Activated CD4-positive, alpha-beta T cell treated with anti-CD3 and anti-CD28 coated beads, Interleukin-2, Interleukin-4, amounts not matched to agents 100 ng/mL and 50 ng/mL, durations not matched to agents 16 hours and 8 hours (primary cell): ENCODE measurements at regions not wholly inside any gene's neighbourhood (a gene's known extent, or its start where the extent isn't known, plus 50 kb on each side); places are given as distances from the start of the nearest gene placed in this dataset.

ENCODE experiments used
- DNase-seq: peaks from one replicate; pipeline ENCODE4 v3.0.0-alpha.2; 2020; ENCODE audit warnings: low spot score

- no peak for DNase-seq
Observed at GRCh38 chr4:18388039-18388438, 366.5 kb upstream of the LCORL start.

- no peak for DNase-seq
Observed at GRCh38 chr4:18381186-18381585, 359.6 kb upstream of the LCORL start.

GRCh38 chr4:18369561-18369960, 348.0 kb upstream of the LCORL start:
- no peak for DNase-seq

- peak; percentile 8 for DNase-seq
Observed at GRCh38 chr4:18366892-18367291, 345.3 kb upstream of the LCORL start.

- no peak for DNase-seq
Observed at GRCh38 chr4:18366136-18366535, 344.6 kb upstream of the LCORL start.

- no peak for DNase-seq
Observed at GRCh38 chr4:18343581-18343980, 322.0 kb upstream of the LCORL start.

- DNase-seq, result no peak
Observed at GRCh38 chr4:18342847-18343246, 321.3 kb upstream of the LCORL start.

GRCh38 chr4:18321956-18322530, 300.5 kb upstream of the LCORL start:
- no peak for DNase-seq

- DNase-seq, result no peak
Observed at GRCh38 chr4:18319431-18319830, 297.9 kb upstream of the LCORL start.

- no peak for DNase-seq
Observed at GRCh38 chr4:18318682-18319388, 297.3 kb upstream of the LCORL start.

- no peak for DNase-seq
Observed at GRCh38 chr4:18314731-18315130, 293.2 kb upstream of the LCORL start.

- no peak for DNase-seq
Observed at GRCh38 chr4:18297684-18298083, 276.1 kb upstream of the LCORL start.

GRCh38 chr4:18296411-18296810, 274.9 kb upstream of the LCORL start:
- no peak for DNase-seq

GRCh38 chr4:18294846-18295245, 273.3 kb upstream of the LCORL start:
- no peak for DNase-seq

GRCh38 chr4:18294021-18294420, 272.5 kb upstream of the LCORL start:
- no peak for DNase-seq

GRCh38 chr4:18292411-18292810, 270.9 kb upstream of the LCORL start:
- no peak for DNase-seq

- DNase-seq, result no peak
Observed at GRCh38 chr4:18291981-18292380, 270.4 kb upstream of the LCORL start.

GRCh38 chr4:18291256-18291655, 269.7 kb upstream of the LCORL start:
- no peak for DNase-seq

- no peak for DNase-seq
Observed at GRCh38 chr4:18285357-18285756, 263.8 kb upstream of the LCORL start.

- DNase-seq, result no peak
Observed at GRCh38 chr4:18278244-18278643, 256.7 kb upstream of the LCORL start.

- DNase-seq, result no peak
Observed at GRCh38 chr4:18262832-18263231, 241.3 kb upstream of the LCORL start.

- DNase-seq, result no peak
Observed at GRCh38 chr4:18252052-18252451, 230.5 kb upstream of the LCORL start.

GRCh38 chr4:18250564-18250963, 229.0 kb upstream of the LCORL start:
- no peak for DNase-seq

- DNase-seq, result no peak
Observed at GRCh38 chr4:18248611-18249010, 227.1 kb upstream of the LCORL start.
